ENCODE measurements at regions not wholly inside any gene's neighbourhood (a gene's known extent, or its start where the extent isn't known, plus 50 kb on each side); places are given as distances from the start of the nearest gene placed in this dataset.
"Not testable (repeated sequence)": the region's sequence is repeated elsewhere in the genome, so short reads cannot be mapped to it uniquely, and the experiment has no call there.

DNA sequence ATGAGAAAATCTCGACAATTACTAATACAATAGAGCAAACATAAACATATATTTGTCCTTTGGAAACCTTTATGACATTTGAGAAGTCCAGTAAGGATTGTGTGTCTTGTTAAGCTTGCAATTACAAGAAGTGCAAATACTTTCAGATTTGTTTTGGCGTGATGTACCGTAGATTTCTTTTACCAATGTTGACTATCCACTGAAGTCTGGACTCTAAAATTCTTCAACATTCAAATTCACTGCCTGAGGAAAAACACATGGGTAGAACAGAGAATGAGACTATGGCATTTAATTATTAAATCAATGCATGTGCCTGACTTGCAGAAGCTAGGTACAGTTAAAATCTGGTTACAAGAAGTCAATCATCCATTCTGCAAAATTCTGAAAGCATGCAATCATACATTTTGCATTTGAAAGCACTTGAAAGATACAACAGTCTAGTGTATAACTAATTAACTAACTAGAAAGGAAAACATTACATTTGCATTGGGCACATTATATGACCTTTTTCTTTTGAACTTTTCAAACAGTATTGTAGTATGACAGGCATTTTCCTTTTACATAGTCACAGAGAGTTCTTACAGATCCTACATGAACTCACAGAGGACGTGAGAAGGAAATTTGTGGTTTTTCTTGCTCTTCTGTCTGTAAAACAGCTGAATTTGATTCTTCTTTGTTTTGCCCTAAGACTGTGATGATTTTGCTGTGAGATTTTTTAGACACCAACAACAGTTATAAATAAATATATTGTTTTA lies 511.1 kb upstream of the ADGRL4 start:
- no peak for DNase-seq (ENCODE audit: low read depth)

- no peak for DNase-seq (ENCODE audit: low read depth)
Observed at GRCh38 chr1:79507770-79508169, 501.2 kb upstream of the ADGRL4 start.

DNA sequence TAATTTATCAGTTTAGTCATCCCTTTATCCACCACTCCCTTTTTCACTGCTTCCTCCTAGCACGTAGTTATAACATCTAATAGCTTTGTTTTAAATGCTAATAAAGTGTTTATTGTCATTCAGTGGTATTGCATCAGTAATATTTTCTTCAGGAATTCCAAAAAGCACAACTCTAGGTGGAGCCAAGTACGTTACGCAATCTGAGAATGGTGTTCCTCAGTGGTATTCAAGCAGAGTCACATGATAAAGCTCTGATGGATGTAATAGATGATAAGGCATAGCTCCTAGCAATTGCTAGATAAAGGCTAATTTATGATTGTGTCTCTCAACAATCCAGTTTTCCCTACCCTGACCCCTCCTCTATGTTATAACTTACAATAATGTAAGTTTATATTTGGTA lies 494.6 kb upstream of the ADGRL4 start:
- DNase-seq (ENCODE audit: low read depth) = no peak

DNA sequence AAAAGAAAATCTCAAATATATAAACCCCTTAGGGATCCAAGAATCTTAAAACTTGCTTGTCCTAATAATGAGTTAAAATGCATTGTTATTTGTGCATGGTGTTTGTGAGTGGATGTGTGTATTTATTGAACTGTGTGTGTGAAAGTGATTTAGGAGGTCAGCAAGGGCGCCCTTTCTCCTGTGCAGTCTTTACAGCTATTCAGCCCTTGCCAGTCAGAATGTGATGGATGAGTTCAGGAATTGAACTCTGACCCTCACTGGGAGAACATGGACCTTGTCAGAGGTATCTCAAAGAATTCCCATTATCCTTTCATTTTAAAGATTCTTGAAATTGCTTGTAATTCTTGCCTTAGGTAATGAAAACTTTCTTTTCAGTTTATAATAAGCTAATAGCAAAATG lies 493.0 kb upstream of the ADGRL4 start:
- DNase-seq (ENCODE audit: low read depth) = no peak

DNA sequence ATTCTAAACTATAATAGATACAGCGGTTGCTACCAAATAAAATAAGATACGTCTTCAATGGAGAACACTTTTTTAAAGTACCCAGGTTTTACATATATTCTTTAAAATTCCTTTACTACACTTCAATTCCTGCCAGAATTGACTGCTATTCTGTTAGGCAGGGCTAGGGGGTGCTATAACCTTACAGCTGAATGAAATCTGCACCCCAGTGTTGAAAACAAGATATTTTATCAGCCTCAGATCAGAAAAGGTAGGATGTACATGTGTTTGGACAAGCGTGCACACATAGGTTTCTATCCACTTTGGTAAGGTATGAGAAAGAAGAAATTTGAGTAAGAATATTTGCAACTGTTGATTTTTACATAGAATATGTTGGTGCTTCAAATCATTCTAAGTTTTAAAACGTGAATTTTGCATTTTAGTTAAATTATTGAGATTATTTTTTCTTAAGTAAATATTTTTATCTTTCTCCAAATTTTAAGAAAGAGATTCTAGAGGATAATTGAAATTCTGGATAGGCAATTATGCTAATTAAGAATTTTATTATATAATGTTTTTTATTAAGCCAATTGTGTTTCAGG lies 490.8 kb upstream of the ADGRL4 start:
- DNase-seq (ENCODE audit: low read depth) = peak; percentile 19

DNA sequence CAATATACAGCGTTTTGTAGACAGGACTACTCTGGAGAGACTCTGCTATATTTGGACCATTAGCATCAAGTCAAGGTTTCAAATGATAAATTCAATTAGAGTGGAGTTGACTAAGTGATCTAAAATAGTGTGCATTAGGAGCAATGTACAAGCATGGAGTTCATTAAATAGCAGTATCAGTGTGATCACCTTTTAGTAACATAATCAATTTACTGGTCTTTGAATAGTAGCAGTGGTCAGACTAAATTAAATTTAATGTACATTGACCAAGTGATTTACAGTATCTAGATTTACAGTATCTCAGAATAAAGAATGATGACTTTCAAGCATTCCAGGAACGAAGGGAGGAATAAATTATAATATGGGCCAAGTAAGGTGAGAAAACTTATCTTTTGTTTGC lies 489.6 kb upstream of the ADGRL4 start:
- no peak for DNase-seq (ENCODE audit: low read depth)

- DNase-seq (ENCODE audit: low read depth) = not testable (repeated sequence)
Observed at GRCh38 chr1:79493702-79494101, 487.2 kb upstream of the ADGRL4 start.

GRCh38 chr1:79488572-79489121 lies 482.1 kb upstream of the ADGRL4 start:
- DNase-seq (ENCODE audit: low read depth) = not testable (repeated sequence)

DNA sequence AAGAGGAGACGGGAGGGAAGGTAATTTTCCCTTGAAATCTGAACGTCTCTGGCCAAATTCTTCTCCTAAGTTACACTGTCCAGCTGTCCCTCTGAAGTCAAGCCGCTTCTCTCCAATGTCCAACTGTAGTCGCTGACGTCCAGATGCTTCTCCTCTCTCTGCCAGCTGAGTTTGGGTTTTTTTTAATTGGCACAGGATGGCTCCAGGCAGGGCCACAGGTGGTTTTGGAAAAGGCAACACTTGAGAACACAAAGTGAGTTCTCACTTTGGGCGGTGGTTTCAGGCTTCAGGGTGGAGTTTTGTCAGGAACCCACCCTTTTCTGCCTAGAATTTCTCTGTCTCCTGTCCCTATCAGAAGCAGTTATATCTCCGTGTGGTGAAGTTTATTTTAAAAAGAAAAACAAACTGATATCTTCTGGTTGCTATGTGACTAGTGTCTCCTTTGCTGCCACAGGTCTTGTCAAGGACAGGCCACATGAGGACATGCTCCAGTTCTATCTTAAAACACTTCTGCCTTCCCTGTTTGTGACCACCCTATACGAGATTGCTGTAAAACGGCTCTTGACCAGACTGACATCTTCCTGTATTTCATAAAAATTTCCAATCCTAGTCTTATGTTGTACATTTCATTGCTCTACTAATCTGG lies 472.3 kb upstream of the ADGRL4 start:
- no peak for DNase-seq (ENCODE audit: low read depth)

DNA sequence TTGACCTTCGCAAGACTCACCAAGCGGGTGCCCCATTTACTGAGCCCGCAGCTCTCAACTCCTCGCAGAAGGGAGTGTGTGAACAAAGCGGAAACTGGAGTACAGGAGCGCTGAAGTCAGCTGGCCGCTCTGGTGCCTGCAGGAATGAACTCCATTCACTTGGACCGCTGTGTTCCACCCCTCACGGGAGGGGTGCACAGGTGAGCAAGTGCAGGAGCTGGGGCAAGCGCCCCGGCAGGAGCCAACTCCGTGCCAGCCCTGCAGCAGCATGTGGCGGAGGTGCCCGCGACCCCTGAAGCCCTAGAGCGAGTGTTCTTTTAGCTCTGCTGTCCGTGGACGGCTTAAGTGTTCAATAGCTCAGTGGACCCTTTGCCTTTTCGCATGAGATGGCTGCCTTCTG lies 471.6 kb upstream of the ADGRL4 start:
- no peak for DNase-seq (ENCODE audit: low read depth)

DNA sequence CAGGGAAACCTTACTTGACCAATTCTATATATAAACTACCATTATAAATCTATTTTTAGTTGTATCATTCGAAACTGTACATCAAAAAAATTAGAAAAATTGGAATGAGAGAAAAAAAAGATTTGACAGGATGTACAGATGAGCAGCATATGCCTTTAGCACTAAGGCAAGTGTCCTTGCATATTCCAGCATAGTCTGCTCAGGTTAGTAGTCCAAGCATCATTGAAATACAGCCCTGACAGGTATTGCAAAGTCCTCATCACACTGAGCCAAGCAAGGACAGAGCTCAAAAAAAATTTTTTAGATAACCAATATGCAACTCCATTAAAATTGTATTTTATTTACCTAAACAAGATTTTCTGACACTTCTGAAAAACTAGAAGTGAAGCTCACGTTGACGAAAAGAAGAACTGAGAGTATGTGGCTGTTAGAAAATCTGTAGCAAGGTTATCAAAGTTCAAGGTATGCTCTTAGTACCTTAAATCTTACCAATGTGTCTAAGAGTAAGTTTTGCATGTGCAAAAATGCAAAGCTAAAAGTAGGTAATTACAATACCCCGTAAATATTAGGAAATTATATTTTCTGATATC lies 465.6 kb upstream of the ADGRL4 start:
- DNase-seq (ENCODE audit: low read depth) = no peak

GRCh38 chr1:79469139-79469538 lies 462.6 kb upstream of the ADGRL4 start:
- DNase-seq (ENCODE audit: low read depth) = no peak

DNA sequence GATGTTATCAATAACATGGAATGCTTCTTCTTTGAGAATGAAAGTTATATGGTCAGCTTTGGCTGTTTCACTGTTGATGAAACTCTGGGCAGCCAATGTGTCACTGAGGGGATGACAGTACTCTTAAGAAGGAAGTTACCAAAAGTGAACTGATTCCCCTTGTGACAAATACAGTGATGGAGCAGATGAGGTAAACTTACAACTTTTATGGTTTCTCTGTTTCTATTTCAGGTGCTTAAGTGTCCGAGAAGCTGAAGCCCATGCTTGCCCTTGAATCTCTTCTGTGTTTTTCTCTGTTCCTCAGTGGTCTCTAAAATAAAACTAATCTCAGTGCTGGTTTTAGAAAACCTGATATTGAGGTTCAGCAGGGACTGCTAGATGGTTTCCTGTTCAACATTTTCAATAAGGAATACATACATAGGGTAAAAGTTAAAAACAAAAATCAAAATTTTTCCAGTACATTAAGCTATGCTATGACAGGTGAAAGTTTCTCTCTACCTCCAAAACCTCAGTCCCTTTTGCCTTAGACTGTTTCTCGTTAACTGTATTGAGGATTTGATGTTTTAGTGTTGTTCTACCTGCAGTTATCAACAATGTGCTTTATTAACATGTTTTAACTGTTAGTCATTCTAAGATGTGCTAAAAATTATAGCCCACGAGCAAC lies 454.4 kb upstream of the ADGRL4 start:
- no peak for DNase-seq (ENCODE audit: low read depth)

GRCh38 chr1:79457562-79458224 lies 451.2 kb upstream of the ADGRL4 start:
- no peak for DNase-seq (ENCODE audit: low read depth)

DNA sequence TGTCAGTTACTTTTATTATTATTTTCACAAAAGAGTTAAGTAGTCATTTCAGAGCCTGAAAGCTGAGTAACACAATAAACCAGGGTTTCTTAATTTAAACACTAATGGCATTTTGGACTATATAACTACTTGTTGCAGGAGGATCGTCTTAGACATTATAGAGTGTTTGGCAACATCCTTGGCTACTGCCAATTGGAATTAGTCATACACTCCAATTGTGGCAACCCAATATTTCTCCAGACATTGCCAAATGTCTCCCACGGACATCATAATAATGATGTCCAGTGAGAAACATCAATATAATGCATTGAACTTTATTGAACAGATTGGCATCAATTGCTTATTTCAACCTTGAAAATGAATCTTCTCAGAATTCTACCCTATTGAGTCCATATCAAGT lies 441.9 kb upstream of the ADGRL4 start:
- DNase-seq (ENCODE audit: low read depth) = peak; percentile 8

GRCh38 chr1:79441238-79441637 lies 434.7 kb upstream of the ADGRL4 start:
- no peak for DNase-seq (ENCODE audit: low read depth)

DNA sequence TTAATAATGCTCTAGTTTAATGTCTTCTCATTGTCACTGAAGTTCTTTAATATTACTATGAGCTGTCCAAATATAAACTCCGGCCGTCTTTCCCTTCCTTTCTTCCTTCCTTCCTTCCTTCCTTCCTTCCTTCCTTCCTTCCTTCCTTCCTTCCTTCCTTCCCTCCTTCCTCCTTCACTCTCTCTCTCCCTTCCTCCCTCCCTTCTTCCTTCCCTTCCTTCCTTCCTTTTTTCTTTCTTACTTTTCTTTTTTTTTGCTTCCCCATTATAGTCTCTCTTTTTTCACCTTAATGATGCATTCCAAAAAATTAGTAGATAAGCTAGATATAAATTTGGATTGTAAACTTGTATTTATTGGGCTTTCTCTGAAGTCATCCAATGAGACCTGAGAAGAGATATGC lies 431.0 kb upstream of the ADGRL4 start:
- no peak for DNase-seq (ENCODE audit: low read depth)

DNA sequence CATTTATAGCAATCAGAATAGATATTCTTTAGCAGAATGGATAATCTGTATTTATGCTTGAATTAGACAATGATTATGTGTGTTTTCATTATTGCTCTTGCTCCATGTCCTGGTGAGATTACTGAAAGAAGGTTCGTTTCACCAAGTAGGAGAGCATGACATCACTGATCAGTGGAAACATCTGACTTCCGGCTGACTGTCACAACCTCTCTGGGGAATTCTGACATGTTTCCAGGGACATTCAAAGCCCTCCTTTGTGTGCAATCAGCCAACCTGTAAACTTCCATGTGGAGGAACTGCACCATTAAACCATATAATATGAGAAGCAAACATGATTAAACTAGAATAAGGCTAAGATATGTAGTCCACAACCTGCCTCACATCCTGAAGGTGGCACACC lies 424.8 kb upstream of the ADGRL4 start:
- DNase-seq (ENCODE audit: low read depth) = no peak

DNA sequence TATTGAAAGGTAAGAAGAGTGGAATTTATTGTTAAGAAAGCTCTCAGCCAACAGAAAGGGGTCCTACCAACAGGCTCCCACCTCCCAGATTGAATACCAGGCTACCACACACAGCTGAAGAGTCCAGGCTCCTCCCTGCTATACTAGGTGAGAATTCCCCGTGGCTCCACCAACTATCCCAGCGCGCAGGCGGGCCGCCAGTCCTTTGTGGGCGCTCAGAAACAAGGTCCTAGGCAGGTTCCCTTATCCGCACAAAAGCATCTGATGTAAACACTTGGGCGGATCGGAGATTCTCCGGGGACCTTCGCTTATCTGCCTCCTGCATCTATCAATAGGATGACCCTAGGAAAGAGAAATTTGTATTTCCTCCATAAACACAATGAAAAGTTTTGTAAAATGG lies 423.9 kb upstream of the ADGRL4 start:
- no peak for DNase-seq (ENCODE audit: low read depth)

GRCh38 chr1:79422726-79423125 lies 416.2 kb upstream of the ADGRL4 start:
- DNase-seq (ENCODE audit: low read depth) = no peak

DNA sequence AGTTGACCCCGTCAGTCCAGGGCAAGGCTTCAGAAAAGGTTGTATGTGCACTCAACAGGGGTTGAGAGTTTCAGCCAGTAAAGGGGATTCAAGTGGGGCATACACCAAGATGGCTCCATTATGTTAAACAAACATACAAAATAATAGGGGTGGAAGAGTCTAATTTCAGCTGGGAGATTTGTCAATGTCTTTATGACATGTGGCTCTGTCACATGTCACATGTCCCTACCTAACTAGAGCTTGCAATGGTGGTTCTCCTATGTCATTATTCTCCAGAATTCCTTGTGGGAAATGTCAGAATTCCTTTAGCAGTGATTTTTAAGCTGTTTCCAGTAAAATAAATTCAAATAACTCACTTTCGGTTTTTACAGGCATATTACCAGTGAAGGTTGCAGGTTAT lies 392.0 kb upstream of the ADGRL4 start:
- no peak for DNase-seq (ENCODE audit: low read depth)

DNA sequence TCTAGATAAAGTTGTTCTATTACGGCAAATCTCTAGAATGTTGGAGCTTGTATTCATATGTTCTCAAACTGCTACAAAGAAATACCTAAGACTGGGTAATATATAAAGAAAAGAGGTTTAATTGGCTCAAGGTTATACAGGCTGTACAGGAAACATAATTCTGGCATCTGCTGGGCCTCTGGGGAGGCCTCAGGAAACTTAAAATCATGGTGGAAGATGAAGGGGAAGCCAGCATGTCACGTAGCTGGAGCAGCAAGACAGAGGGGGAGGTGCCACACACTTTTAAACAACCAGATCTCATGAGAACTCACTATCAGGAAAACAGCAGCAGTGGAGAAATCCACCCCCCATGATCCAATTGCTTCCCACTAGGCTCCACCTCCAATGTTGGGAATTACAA lies 390.4 kb upstream of the ADGRL4 start:
- DNase-seq (ENCODE audit: low read depth) = no peak

Data from stromal cell of bone marrow (primary cell).